Psoas muscle (tissue), 7 donors: ENCODE measurements at regions not wholly inside any gene's neighbourhood (a gene's known extent, or its start where the extent isn't known, plus 50 kb on each side); places are given as distances from the start of the nearest gene placed in this dataset.

Experiments
- ATAC-seq, 4 donors: fragments of 200-7000 bp; cut with Tn5 transposase; one replicate each; pipeline ENCODE4 v1.9.1; 2020; ENCODE audit warnings: moderate library complexity in 3 of 4, mild to moderate bottlenecking in 2 of 4
- DNase-seq, 2 donors: peaks; one replicate each; pipeline ENCODE4 v3.0.0-alpha.2; 2020
- H3K27ac ChIP-seq: fragments of 200-600 bp; one replicate; pipeline ENCODE4 v1.8.0; 2022
- H3K27me3 ChIP-seq, 3 donors: fragments of 200-600 bp in 1 of 3; one replicate each; pipeline versions ENCODE4 v1.6.1 to v1.8.0; 2013 to 2022; ENCODE audit warnings: low read length in 2 of 3, mild to moderate bottlenecking in 2 of 3, moderate library complexity in 1 of 3; ENCODE audit not compliant: insufficient read depth in 3 of 3
- H3K36me3 ChIP-seq, 2 donors: fragments of 200-600 bp in 1 of 2; one replicate each; pipeline versions ENCODE4 v1.6.1 to v1.8.0; 2013 to 2022; ENCODE audit warnings: low read depth in 1 of 2, mild to moderate bottlenecking in 1 of 2, moderate library complexity in 1 of 2; ENCODE audit not compliant: insufficient read depth in 1 of 2
- H3K4me1 ChIP-seq: fragments of 200-600 bp; one replicate; pipeline ENCODE4 v1.8.0; 2022
- H3K4me3 ChIP-seq: fragments of 200-600 bp; one replicate; pipeline ENCODE4 v1.8.0; 2022; ENCODE audit warnings: mild to moderate bottlenecking
- H3K9me3 ChIP-seq: fragments of 200-600 bp; one replicate; pipeline ENCODE4 v1.8.0; 2022
- WGBS, 3 donors: extraction: QIAGEN DNeasy Blood & Tissue Kit; methylation state at CpG; one replicate each; pipeline versions ENCODE4 v1.1.6 to v1.1.7; 2013; 5-methylcytosine and 5-hydroxymethylcytosine counted together
- intact Hi-C, 2 donors: fragments of 100-400 bp; cut with DNase I; formaldehyde crosslinking; loops; one replicate each; pipeline versions ENCODE4 v1.11.0 to v1.14.2; 2022
- TF ChIP-seq, protein P1 (sequence below): fragments of 200-600 bp; IDR thresholded peaks from one replicate; pipeline ENCODE4 v1.8.0; 2022; ENCODE audit warnings: antibody characterized with exemption
- donor health status: healthy with polysubstance abuse.
- donor health status: DM: no; HTN: no; CAD: no; lungs with moderate emphysema.
- donor health status: Bipolar disorder and iron deficiency.
- donor health status: healthy.
- donor health status: DM: yes; HTN: yes; CAD: no.
- donor health status: DM: no; HTN: no; CAD: no.
- donor health status: DM: yes; HTN: yes; CAD: no.

DNA sequence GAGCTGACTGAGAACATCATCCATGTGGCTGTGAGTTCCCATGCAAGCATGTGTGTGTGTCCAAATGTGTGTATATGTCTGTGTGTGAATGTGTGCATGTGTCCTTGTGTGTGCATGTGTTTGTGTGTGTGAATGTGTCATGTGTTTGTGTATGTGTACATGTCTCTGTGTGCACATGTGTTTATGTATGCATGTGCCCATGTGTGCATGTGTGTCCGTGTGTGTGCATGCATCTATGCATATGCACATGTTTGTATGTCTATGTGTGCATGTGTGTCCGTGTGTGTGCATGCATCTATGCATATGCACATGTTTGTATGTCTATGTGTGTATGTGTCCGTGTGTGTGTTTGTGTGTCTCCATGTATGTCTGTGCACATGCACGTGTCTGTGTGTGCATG is 99.7 kb downstream of the LBH start:
- TF ChIP-seq, protein P1, sequence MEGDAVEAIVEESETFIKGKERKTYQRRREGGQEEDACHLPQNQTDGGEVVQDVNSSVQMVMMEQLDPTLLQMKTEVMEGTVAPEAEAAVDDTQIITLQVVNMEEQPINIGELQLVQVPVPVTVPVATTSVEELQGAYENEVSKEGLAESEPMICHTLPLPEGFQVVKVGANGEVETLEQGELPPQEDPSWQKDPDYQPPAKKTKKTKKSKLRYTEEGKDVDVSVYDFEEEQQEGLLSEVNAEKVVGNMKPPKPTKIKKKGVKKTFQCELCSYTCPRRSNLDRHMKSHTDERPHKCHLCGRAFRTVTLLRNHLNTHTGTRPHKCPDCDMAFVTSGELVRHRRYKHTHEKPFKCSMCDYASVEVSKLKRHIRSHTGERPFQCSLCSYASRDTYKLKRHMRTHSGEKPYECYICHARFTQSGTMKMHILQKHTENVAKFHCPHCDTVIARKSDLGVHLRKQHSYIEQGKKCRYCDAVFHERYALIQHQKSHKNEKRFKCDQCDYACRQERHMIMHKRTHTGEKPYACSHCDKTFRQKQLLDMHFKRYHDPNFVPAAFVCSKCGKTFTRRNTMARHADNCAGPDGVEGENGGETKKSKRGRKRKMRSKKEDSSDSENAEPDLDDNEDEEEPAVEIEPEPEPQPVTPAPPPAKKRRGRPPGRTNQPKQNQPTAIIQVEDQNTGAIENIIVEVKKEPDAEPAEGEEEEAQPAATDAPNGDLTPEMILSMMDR: no peak
- Histone ChIP-seq H3K27me3 (no peaks in the 10 kb centered on the region), H3K9me3 (no peaks in the 10 kb centered on the region), H3K4me1 (no peaks in the 10 kb centered on the region), H3K4me3 (no peak overlapping the region), H3K36me3 (no peaks in the 10 kb centered on the region), H3K27ac (no peak overlapping the region)
- intact Hi-C loops: loop anchor here in 1 of 2 donors (10.0 kb wide), 1 partner anchor 156 kb away; no protein-coding TSS in a partner anchor
- WGBS, 3 donors: 92 to 98% (median 94%) methylated on average over 4 of the region's 4 CpGs
- DNase-seq (no peak), ATAC-seq (no peak)

DNA sequence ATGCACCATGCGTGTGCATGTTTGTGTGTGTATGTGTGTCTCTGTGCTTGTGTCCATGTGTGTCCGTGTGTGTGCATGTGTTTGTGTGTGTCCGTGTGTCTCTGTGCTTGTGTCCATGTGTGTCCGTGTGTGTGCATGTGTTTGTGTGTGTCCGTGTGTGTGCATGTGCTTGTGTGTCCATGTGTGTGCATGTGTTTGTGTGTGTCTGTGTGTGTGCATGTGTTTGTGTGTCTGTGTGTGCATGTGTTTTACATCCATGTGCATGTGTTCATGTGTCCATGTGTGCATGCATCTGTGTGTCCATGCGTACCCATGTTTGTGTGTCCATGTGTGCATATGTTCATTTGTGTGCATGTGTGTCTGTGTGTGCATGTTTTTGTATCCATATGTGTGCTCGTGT is 100.5 kb downstream of the LBH start:
- ATAC-seq (no peak), DNase-seq (no peak)
- intact Hi-C loops: loop anchor here in 1 of 2 donors (10.0 kb wide), 1 partner anchor 157 kb away; no protein-coding TSS in a partner anchor
- H3K36me3 ChIP-seq: no peaks in the 10 kb centered on the region
- TF ChIP-seq, protein P1: no peak
- H3K27ac ChIP-seq: no peak overlapping the region
- no peaks in the 10 kb centered on the region for H3K27me3 ChIP-seq
- H3K4me1 ChIP-seq: no peaks in the 10 kb centered on the region
- H3K9me3 ChIP-seq: no peaks in the 10 kb centered on the region
- 93 to 98% (median 97%) methylated on average over 7 of the region's 7 CpGs for WGBS, 3 donors
- no peak overlapping the region for H3K4me3 ChIP-seq

DNA sequence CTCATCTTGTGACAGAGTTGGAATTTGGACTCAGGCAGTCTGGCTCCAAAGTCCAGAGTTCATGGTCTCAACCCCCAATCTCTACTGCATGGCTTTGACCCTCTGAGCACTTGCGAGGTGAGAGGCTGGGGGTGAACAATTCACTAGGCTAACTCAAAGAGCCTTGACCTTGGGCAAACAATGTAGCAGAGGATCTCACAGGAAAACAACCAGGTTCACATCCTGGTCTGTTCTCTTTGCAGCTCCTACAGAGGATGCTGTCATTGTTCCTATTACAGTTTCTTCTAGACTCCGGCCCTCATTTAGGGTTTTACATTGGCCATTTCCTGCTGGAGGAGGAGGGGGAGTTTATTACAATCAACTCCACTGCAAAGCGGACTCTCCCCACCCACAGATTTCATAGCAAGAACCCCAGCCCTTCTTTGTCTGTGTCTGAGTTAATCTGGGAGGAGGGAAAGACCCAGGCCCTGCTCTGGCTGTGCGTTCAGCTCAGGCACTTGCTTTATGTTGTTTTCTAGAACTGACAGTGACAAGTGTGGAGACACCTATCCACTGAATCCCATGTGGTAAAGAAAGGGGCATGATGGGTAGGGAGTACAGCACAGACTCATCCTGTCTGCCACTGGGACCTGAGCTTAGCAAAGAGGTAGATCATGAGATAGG is 101.6 kb downstream of the LBH start:
- Histone ChIP-seq H3K27ac (no peak overlapping the region), H3K27me3 (no peaks in the 10 kb centered on the region)
- no peak for ATAC-seq

DNA sequence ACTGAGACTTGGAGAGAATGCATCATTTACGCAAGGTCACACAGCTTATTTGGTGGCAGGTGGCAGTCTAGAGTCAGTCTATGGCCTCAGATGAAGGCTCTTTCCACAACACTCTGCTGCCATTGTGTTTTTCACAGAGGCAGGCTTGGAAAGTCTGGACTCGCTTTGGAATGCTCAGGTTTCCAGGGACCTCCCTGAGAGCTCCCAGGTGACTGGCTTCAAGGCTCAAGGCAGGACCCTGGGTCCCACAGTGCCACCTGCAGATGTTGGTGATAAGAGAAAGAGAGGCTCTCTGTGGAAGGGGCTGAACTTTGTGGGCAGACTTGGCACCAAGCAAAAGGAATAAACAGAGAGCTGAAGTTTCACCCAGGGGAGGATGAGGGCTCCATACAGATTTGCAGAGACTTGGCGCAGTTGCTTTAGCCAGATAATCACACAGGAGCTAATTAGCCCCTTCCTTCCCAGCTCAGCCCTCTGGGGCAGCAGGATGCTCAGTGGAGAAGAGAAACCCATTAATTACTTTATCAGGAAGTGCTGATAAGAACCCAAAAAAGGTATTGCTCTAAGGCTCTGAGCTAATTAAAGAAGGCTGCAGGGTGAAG is 103.5 kb downstream of the LBH start:
- WGBS, 3 donors: 56 to 60% (median 56%) methylated on average over 3 of the region's 3 CpGs
- H3K4me1 ChIP-seq: no peaks in the 10 kb centered on the region
- intact Hi-C loops: loop anchor here in 1 of 2 donors (10.0 kb wide), 1 partner anchor 160 kb away; no protein-coding TSS in a partner anchor
- ATAC-seq: no peak
- no peaks in the 10 kb centered on the region for H3K36me3 ChIP-seq
- no peak for DNase-seq
- H3K9me3 ChIP-seq: no peaks in the 10 kb centered on the region
- H3K27ac ChIP-seq: no peak overlapping the region
- H3K4me3 ChIP-seq: no peak overlapping the region
- TF ChIP-seq, protein P1: no peak
- peaks cover 0 to 3% (median 0%) of the 10 kb centered on the region in 3 donors for H3K27me3 ChIP-seq

More for the DNA sequence above, 101.6 kb downstream of the LBH start:
- H3K36me3 ChIP-seq: no peaks in the 10 kb centered on the region
- intact Hi-C loops: loop anchor here in 1 of 2 donors (10.0 kb wide), 1 partner anchor 158 kb away; no protein-coding TSS in a partner anchor
- DNase-seq: no peak
- WGBS, 3 donors: 79 to 83% (median 82%) methylated on average over 4 of the region's 4 CpGs
- no peaks in the 10 kb centered on the region for H3K9me3 ChIP-seq
- H3K4me1 ChIP-seq: no peaks in the 10 kb centered on the region
- TF ChIP-seq, protein P1: no peak
- H3K4me3 ChIP-seq: no peak overlapping the region
